GM21717 (cell line): ENCODE measurements at regions not wholly inside any gene's neighbourhood (a gene's known extent, or its start where the extent isn't known, plus 50 kb on each side); places are given as distances from the start of the nearest gene placed in this dataset.
"Not testable (repeated sequence)": the region's sequence is repeated elsewhere in the genome, so short reads cannot be mapped to it uniquely, and the experiment has no call there.

ENCODE experiments used
- ATAC-seq: cut with Tn5 transposase; IDR thresholded peaks from one replicate; pipeline ENCODE4 v1.9.1; 2021; ENCODE audit warnings: mild to moderate bottlenecking, moderate library complexity; ENCODE audit not compliant: unreplicated experiment

DNA sequence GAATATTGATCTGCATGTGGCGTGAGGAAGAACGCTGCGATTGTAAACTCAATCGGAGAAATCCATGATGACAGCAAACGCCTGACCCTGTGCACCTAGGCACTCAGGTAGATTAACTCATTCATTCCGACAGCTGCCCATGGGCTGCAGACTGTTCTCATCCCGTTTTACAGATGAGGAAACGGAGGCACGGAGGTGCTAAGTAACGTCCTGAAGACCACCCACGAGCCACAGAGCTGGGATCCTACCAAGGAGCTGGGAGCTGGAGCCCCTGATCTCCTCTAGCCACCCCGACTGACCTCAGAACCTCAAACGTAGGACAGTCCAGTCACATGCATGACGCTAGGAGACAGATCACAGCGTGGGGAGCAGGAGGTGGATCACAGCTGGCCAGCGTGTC lies 1092.7 kb downstream of the BRD1 start:
- ATAC-seq: no peak

DNA sequence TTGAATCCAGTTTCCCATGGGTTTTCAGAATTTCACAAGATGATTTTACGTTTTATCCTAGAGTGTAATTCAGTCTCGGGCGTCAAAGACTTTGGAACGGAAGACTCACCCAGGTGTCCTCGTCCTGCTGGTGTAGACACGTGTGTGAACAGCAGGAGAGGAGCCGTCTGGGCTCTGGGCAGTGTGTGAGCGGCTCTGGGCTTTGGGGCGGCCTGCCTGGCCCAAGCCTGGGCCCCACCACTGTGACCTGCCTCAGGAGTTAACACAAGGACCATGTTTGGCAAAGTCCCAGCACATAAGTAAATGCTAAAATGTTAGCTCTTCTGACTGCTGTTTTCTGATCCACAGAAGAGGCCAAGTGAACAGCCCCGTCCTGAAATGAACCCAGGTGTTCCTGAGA lies 1093.3 kb downstream of the BRD1 start:
- no peak for ATAC-seq

DNA sequence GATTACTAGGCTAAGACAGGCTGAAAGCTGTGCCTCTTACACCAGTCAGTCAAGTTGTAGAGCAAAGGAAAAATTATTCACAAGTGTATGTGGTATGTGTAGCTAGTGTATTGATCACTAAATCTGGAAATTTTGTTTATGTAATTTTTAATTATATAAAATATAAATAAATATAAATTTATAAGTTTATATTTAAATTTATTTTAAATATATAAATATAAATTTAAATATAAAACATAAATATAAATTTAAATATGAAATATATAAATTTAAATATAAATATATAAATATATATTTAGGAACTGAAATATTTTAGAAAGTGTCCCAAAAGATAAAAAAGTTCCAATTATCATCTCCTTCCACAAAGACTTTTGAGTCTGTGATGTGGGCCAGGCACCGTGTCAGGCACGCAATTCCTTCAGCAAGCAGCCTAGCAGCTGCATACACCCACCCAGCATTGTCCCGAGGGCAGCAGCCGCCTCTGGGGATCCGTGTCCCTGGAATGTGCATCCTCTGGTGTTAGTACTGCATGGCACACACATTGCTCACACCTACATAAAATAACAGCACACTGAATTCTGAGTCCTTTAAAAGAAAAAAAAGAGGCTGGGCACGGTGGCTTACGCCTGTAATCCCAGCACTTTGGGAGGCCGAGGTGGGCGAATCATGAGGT lies 1098.0 kb downstream of the BRD1 start:
- no peak for ATAC-seq

DNA sequence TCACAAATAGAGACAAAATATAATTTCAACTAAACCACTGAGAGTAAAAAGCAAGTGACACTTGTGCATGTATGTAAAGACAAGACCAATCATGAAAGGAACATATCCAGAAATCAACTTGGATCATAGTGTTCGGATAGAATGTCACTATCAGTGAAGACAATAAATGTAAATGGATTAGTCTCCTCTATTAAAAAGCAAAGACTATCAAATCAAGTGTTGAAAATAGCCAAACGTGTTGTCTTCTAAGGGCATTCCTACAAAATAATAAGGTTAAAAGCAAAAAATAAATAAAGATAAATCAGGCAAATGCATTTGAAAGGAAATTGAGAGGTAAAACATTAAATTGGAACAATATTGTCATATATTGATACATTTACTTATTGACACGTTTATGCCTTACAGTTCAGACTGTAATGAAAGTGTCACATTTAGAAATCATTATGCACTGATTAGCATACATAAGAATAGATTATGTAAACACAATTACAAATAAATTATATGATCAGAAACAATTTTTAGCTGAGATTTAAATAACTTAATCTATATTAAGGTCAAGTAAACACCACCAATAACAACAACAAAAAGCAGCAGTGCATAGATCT lies 1100.1 kb downstream of the BRD1 start:
- no peak for ATAC-seq

DNA sequence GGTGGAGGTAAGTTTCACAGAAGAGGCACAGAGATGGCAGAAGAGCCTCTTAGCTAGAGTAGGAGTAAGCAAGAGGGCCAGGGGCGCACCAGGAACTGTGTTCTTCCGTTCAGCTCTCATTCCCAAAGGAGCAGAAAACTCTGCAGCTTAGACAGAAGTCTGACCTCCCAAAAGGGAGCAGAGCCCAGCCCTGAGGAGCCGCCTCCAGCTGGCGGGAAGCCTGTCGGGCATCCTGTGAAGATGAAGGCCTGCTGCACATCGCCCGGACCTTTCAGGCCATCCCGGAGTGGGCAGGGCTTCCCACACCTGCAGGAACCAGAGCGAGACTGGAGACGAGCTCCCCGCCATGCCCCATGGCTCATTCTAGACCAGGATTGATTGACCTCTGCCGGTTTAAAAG lies 1102.8 kb downstream of the BRD1 start:
- no peak for ATAC-seq

DNA sequence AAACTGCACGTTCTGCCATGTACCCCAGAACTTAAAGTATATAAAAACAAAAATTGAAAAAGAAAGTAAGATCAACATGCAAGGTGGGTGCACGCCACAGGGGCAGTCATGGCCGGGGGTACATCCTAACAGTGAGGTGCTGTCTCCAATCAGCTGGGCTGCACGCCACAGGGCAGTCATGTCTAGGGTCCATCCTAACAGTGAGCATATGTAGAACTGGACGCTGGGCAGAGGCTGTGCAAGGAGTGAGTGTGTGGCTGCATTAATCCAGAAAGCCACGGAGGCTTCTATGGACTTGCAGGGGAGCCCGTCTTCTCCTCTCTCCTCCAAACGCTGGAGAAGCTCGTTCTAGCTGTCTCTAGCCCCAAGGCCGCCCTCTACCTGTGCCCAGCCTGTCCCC lies 1105.0 kb downstream of the BRD1 start:
- ATAC-seq: no peak

DNA sequence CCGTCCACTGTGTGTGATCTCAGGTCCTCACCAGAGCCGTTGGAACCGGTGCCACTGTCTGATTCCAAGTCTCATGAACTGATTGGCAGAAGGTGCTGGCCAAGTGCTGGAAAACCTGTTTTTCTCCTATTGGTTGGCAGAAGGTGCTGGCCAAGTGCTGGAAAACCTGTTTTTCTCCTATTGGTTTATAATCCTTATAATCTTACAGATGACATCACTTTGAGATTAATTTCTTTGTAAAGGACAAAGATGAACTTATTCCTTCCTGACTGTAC lies 1106.3 kb downstream of the BRD1 start:
- no peak for ATAC-seq

DNA sequence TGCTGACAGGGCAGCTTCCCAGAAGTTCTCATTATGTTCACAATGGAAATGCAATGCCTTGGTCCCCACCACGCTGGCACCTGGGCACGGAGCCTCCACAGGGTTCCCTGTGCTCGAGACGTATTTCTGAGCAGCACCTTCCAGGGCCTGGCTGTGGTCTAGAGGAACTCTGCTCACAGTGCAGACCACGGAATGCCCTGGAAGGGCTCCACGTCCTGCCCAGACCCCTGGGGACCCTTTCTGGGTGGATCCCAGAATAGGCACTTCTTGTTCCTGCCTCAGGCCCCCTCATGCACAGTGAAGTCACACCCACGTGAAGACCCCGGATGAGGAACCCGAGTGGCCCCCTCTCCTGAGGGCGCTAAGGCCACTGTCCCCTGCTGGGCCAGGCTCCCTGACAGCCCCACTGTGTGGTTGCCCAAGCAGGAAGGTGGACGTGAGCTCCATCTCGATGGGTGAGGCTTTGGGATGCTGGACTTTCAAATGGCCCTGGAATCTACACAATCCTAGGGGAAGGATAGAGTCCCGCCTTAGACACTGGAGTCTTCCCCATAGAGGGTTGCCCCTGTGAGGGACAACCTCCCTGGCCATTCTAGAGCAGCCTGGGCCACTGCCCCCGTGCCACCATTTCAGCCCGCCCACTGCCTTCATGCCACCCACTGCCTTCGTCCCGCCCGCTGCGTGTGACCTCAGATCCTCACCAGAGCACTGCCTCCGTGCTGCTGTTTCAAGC lies 1106.8 kb downstream of the BRD1 start:
- no peak for ATAC-seq

DNA sequence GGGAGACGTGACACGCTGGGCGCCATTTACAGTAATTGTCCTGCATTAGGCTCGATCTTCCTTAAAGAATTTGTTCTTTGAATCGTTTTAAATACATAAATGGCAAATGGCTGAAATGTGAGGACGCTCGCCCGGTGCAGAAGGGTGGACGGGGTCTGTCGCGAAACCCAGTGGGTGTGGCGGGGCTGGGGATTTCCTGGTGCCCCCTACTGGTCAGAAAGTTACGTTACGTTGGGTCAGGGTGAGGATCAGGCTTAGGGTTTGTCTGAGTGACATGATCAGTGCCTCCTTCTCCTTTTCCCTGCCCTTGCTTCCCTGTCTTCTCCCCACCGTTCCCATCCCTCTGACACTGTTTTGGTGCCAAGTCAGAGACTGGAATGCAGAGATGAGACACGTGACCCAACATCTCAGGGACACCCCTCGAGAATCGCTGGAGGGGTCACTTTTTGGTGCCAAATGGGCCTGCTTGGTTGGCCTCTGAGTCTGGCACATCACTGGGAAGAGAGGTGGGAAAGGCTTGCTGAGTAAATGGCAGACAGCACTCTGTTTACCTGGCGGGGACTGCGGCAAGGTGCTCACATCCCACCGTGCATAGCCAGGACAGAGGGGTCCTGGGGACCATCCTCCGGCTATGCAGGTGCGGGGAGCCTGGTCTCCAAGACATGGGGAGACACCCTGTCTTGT lies 1107.6 kb downstream of the BRD1 start:
- no peak for ATAC-seq

DNA sequence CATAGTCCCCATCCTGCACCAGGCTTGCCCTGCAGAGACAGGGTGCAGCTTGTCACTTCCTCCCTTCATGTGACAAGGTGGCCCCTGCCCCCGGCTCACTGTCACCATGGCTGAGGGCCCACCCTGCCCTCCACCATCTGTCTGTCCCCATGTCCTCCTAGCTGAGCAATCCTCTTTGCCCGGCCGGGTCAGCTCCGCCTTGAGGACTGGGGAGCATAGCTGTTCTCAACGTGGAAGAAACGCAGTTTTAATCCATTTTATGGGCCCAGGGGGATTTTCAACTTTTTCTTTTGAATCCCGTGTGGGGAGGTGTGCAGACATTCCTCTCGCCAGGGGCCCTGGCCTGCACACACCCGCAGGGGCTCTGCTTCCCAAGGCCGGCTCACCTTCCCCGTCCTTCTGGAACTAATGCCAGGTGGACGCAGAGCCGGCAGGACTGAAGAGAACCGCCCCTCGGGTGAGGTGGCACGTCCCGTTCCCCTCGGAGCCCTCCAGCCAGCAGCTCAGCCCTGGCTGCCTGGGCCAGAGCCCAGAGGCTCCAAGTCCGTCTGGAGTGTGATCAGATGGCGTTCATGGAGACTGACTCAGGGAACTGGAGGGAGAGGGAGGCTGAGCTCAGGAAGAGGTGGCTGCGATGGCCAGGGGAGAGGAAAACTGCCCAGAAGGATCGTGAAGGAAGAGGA lies 1108.7 kb downstream of the BRD1 start:
- ATAC-seq: no peak

DNA sequence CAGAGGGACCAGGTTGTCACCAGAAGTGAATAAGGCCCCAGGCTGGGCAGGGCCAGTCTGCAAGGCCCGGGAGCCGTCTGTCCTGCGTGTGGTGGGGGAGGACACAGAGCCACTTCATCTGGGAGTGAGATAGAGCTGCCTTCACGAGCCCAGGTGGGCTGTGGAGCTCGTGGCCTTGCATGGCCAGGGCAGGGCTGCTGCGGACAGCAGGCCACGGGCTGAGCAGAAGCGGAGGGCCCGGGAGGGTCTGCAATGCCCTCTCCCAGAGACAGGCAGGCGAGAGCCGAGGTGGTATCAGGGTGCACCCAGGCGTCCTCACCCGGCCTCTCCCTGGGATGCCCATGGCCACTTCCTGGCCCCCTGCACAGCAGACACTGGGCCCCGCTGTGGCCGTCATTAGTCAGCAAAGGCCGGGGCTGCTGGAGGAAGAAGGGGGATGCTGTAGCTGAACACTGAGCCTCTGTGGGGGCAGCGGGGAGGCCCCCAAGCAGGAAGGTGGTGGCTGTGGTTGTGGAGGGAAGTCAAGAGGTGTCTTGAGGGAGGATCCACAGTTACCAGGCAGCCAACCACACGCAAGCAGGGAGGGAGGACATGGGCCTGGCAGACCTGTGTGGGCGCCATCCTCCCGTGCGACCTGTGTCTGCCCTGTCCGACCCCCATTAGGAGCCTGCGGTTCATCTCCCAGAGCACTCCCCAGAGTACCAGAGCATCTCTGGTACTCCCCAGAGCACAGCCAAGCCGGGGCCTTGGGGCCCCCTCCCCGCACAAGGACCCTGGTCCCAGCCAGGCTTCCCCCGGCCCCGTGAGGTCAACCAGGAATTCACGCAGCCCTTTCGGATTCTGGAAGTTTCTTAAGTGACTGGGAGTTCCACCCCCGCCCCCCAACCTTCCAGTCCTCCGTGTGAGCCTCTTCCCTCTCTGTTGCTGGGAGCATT lies 1109.5 kb downstream of the BRD1 start:
- ATAC-seq: no peak

DNA sequence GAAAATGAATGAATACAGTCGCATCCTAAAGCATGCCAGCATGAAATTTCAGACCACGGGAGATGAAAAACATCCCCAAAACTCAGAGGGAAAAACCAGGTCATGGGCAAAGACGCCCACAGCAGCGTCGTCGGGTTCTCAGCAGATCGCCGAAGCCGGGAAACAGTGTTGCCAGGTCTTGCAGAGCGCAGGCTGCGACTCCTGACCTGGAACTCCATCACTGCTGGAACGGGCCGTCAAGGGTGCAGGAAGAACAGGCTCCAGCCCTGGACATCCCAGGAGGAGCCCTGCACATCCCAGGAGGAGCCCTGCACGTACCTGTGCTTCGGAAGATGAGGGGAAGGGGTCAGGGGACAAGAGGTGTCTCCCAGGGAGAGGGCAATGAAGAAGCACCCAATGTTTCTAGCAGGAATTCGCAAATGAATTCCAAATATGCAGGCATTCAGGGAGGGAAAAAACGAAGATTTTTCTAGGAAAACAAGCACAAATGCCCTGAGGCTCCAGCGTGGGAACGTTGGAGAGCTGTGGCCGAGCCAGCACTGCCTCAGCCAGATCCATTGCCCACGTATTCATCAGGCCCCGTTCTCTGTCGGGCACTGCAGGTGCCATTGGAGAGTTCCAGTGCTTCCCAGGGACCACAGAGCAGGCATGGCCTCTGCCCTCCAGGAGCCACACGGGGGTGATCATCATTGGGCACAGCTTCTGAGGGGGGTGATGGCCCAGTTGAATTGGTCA lies 1110.4 kb downstream of the BRD1 start:
- ATAC-seq: no peak

DNA sequence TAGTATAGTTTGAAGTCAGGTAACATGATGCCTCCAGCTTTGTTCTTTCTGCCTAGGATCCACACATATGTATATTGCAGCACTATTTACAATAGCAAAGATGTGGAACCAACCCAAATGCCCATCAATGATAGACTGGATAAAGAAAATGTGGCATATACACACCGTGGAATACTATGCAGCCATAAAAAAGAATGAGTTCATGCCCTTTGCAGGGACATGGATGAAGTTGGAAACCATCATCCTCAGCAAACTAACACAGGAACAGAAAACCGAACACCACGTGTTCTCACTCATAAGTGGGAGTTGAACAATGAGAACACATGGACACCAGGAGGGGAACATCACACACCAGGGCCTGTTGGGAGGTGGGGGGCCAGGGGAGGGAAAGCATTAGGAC lies 1111.5 kb downstream of the BRD1 start:
- not testable (repeated sequence) for ATAC-seq

DNA sequence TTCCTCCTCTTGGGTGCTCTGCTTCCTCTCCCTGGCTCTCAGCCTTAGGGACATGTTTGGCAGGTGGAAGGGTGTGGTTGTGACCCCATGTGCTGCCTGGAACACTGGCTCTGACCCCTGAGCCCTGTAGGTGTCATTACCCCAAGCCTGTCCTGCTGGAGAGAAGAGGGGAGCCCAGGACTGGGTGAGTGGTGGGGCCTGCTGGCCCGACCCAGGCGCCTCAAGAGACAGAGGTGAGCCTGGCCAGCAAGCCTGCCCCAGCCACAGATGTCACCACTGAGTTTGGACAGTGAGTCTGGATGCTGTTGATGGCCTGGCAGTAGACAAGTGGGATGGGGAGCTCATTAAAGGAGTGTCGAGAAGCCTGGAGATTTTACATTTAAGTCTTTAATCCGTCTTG lies 1112.2 kb downstream of the BRD1 start:
- ATAC-seq: no peak

DNA sequence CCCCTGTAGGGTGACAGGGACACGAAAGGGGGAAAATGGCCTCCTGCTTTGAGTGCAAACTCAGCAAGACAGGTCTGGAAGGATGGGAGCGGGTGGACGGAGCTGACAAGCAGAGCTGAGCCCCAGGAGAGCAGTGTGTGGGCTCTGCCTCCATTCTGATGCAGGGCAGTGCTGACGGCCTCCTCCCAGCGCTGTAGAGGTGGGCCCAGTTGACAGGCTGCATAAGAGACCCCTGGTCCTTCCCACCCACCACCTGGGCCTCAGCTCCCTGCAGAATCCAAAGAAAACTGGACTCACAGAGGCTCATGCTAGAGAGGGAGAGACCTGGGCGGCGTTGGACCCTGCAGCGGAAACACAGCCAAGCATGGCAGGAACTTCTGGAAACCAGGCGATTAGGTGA lies 1113.4 kb downstream of the BRD1 start:
- no peak for ATAC-seq

DNA sequence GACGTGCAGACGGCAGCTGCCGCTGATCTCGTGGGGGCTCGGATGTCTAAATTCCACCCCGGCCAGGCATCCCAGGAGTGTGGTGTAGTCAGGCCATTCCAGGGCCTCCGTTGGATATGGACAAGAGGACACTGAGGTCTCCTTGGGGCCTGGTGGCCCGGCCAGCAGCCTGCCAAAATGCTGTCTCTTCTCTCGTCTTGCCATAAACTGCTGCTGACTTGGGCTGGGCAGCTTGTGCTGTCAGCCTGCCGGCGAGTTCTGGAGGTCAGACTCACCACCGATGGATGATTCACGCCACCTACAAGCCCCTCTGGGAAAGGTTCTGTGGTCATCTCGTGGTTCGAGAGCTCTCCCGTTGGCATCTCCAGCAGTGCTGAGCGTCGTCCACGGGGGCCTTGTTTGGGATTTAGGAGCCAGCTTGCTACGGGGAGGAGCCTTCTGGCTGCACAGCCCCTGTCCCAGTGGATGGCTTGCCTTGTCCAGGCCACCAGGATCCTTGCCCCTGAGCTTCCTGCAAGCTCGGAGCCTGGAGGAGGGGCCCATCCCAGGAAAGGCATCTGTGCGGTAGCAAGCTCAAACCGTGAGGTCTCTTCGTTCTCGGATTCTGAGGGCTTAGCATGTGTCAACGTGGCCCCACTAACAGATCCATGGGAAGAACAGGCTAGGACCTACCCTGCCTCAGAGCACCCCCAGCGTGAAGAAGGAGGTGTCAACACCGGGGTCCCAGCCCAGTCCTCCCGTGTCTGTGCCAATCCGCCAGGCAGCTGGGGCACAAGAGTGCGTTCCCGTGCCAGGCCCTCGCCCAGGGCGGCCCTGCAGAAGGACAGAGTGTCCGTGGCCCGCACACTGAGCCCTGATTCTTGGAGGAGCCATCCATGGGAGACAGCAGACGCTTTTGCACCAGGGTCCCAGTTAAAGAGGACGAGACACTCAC lies 1114.1 kb downstream of the BRD1 start:
- no peak for ATAC-seq

DNA sequence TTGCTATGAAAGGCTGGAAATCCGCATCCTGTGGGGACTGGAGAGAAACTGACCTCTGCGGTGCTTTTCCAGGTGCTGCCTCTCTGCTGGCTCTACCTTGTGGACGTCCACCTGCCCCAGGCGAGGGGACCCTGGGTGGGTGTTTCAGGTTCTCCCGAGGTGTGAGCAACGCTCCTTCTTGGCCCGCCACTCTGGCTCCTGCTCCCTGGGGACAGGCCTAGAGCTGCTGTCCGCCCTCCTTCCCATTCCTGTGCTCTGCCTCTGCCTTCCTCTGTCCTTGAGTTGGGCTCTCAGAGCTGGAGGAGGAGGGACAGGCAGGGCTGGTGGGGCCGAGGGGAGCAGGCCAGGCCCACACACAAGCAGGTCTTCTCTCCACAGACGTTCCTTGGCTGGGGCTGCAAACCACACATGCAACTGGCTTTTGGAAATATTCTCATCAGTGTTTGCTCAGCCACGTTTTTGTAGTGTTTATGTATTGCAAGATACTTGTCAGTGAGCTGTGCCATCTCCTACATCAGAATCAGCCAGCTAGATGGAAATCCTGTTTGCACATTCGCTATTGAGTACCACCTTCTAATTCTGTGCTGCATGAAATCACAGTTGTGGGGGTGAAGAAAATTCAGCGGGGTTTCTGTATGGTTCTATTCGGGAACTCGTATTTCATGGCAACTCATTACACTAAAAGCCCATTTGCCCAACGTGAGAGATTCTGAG lies 1115.0 kb downstream of the BRD1 start:
- ATAC-seq: no peak

DNA sequence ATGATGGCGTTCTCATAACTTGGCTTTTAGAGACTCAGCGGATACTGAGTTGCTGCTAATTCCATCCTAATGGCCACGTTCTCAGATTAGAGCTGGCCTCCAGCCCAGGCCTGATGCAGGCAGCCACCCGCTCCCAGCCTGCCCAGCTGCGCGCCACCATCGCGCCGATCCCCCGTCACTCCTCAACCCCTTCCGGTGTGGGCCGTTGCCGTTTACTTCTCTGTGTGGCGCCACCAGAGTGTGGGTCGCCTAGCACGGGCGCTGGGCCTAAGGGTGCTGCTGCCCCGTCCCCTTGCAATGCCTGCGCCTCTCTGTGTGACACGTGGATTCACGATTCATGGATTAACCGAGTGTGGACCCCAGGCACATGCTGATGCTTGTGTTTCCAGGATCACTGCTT lies 1116.0 kb downstream of the BRD1 start:
- ATAC-seq: no peak
